Neural crest cell (in vitro differentiated cells): ENCODE measurements at regions not wholly inside any gene's neighbourhood (a gene's known extent, or its start where the extent isn't known, plus 50 kb on each side); places are given as distances from the start of the nearest gene placed in this dataset.

ENCODE experiments used
- DNase-seq: peaks from one replicate; pipeline ENCODE4 v3.0.0; 2021; ENCODE audit warnings: low read depth, mixed read lengths, low spot score
- H3K27ac Mint-ChIP-seq: one replicate; pipeline ENCODE4 v1.8.0; 2021; ENCODE audit warnings: mild to moderate bottlenecking, mixed read lengths; ENCODE audit not compliant: unreplicated experiment
- H3K27me3 Mint-ChIP-seq: 2 replicates; pipeline ENCODE4 v1.8.0; 2021; ENCODE audit warnings: low read depth, mild to moderate bottlenecking, mixed read lengths
- H3K36me3 Mint-ChIP-seq: 2 replicates; pipeline ENCODE4 v1.8.0; 2021; ENCODE audit warnings: low read depth, mild to moderate bottlenecking, mixed read lengths
- H3K4me1 Mint-ChIP-seq: 2 replicates; pipeline ENCODE4 v1.8.0; 2021; ENCODE audit warnings: mixed read lengths
- H3K4me3 Mint-ChIP-seq: one replicate; pipeline ENCODE4 v1.8.0; 2021; ENCODE audit warnings: mild to moderate bottlenecking, mixed read lengths
- H3K9me3 Mint-ChIP-seq: 2 replicates; pipeline ENCODE4 v1.8.0; 2021; ENCODE audit warnings: mixed read lengths
- TF ChIP-seq, protein P1 (sequence below): fragments of 200-600 bp; sonication (generic); conservative IDR thresholded peaks from 2 replicates; pipeline ENCODE4 v1.5.0; 2021; ENCODE audit warnings: antibody characterized with exemption, mild to moderate bottlenecking

DNA sequence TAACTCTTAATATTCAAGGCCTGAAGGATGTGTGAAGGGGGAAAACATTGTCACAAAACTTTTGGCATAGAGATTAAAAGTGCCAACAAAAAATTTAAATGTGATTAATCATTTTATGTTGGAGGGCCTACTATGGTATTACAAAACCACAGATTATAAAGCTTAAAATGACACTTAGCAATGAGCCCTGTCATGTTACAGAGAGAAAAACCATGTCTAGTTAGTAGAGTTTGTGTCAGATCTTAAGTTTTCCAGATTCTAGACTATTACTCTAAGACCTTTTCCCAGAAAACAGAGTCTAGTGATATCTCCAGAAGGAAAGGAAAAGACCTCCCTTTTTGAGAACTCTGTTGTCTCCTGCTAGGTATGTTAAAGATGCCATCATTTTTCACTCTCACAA lies 239.1 kb upstream of the DKK2 start:
- DNase-seq: no peak
- Mint-ChIP-seq H3K27ac (no peak overlapping the region), H3K36me3 (no peaks in the 10 kb centered on the region), H3K9me3 (no peaks in the 10 kb centered on the region), H3K27me3 (no peaks in the 10 kb centered on the region), H3K4me1 (no peaks in the 10 kb centered on the region), H3K4me3 (no peak overlapping the region)
- TF ChIP-seq, protein P1, sequence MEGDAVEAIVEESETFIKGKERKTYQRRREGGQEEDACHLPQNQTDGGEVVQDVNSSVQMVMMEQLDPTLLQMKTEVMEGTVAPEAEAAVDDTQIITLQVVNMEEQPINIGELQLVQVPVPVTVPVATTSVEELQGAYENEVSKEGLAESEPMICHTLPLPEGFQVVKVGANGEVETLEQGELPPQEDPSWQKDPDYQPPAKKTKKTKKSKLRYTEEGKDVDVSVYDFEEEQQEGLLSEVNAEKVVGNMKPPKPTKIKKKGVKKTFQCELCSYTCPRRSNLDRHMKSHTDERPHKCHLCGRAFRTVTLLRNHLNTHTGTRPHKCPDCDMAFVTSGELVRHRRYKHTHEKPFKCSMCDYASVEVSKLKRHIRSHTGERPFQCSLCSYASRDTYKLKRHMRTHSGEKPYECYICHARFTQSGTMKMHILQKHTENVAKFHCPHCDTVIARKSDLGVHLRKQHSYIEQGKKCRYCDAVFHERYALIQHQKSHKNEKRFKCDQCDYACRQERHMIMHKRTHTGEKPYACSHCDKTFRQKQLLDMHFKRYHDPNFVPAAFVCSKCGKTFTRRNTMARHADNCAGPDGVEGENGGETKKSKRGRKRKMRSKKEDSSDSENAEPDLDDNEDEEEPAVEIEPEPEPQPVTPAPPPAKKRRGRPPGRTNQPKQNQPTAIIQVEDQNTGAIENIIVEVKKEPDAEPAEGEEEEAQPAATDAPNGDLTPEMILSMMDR: no peak

DNA sequence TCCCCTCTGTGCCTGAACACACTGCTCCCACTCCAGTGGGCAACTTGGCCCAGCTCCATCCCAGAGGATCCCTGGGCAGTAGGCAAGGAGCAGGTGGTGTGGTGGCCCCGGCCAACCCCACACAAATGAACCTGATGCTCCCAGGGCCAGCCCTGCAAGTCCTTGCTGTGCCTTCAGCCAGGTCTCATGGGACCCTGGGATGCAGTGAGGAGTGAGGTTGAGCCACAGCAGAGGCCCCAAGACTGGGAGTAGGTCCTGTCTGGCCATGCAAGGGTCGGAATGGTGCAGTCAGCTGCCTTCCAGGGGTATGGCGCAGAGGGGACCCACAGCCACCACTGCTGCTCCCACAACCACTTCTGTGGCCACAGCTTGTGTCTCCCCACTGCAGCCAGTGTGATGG lies 234.5 kb upstream of the DKK2 start:
- Mint-ChIP-seq H3K27ac (no peak overlapping the region), H3K9me3 (no peaks in the 10 kb centered on the region), H3K4me3 (no peak overlapping the region), H3K36me3 (no peaks in the 10 kb centered on the region), H3K4me1 (no peaks in the 10 kb centered on the region), H3K27me3 (no peaks in the 10 kb centered on the region)
- TF ChIP-seq, protein P1: no peak
- no peak for DNase-seq

DNA sequence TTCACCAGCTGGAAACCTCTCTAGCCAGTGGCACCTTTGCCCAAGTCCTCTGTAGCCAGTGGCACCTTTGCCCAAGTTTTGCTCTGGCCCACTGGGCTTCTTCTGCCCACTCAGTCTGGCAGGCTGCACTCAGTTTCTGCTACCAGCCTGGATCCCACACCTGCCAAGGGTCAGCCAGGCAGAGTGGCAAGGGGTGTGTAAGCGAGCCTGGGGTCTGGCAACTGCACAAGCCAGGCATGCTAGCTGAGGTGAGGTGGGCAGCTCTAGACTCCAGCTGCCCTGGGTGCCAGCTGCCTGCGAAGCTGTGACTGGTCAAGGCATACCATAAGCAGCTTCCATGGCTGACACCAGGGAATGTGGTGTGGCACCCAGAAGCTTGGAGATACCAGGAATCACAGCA lies 233.1 kb upstream of the DKK2 start:
- TF ChIP-seq, protein P1: no peak
- Mint-ChIP-seq H3K36me3 (no peaks in the 10 kb centered on the region), H3K27ac (no peak overlapping the region), H3K4me1 (no peaks in the 10 kb centered on the region), H3K4me3 (no peak overlapping the region), H3K9me3 (no peaks in the 10 kb centered on the region), H3K27me3 (no peaks in the 10 kb centered on the region)
- DNase-seq: no peak

DNA sequence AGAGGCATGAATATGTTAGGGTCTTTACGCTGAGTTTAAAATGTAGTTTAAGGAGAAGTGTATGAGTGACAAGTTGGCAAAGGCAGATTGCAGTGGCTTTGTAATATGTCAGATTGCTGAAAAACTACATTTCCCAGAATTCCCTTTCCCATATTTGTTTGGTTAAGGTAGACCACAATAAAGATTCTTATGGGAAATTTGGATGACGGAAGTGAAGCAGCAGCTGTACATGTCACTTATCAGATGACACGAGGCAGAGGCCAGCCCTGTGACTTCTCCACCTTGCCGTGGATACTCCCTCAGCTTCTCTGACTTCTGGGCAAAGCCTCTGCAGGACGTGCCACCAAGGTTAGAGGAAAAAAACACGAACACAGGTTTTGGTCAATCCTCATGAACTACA lies 229.7 kb upstream of the DKK2 start:
- no peaks in the 10 kb centered on the region for H3K9me3 Mint-ChIP-seq
- TF ChIP-seq, protein P1: no peak
- no peak overlapping the region for H3K4me3 Mint-ChIP-seq
- no peaks in the 10 kb centered on the region for H3K4me1 Mint-ChIP-seq
- no peaks in the 10 kb centered on the region for H3K36me3 Mint-ChIP-seq
- no peak for DNase-seq
- H3K27ac Mint-ChIP-seq: no peak overlapping the region
- no peaks in the 10 kb centered on the region for H3K27me3 Mint-ChIP-seq

DNA sequence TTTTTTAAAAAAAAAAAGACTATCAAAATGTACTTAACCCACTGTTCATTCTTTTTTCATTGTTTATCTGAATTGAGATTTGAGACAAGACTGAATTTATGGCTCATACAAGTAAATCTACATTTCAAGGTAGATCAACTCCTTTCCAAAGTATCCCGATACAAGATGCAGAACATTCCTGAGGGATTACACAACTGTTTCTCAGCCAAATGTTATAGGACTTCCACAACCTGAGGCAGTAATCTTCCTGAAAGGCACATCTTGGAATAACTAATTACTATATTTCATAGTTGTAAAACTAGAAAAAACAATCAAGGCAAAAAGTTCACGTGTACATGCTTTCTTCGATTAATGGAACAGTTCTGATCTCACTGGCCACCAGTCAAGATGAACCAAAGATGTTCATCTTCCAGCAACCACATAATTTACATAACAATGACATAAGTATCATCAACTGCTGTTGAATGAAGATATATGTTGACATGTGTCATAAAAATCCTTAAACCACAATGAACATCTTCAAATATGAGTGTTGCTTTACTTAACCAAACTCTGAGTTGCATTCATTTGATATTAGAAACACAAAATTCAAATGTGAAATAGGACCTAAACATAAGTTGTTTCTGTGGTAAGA lies 225.2 kb upstream of the DKK2 start:
- H3K27me3 Mint-ChIP-seq: no peaks in the 10 kb centered on the region
- TF ChIP-seq, protein P1: no peak
- H3K4me1 Mint-ChIP-seq: no peaks in the 10 kb centered on the region
- no peak overlapping the region for H3K27ac Mint-ChIP-seq
- no peak for DNase-seq
- no peaks in the 10 kb centered on the region for H3K36me3 Mint-ChIP-seq
- H3K4me3 Mint-ChIP-seq: no peak overlapping the region
- H3K9me3 Mint-ChIP-seq: no peaks in the 10 kb centered on the region
